ENCODE measurements at regions not wholly inside any gene's neighbourhood (a gene's known extent, or its start where the extent isn't known, plus 50 kb on each side); places are given as distances from the start of the nearest gene placed in this dataset.

DNA sequence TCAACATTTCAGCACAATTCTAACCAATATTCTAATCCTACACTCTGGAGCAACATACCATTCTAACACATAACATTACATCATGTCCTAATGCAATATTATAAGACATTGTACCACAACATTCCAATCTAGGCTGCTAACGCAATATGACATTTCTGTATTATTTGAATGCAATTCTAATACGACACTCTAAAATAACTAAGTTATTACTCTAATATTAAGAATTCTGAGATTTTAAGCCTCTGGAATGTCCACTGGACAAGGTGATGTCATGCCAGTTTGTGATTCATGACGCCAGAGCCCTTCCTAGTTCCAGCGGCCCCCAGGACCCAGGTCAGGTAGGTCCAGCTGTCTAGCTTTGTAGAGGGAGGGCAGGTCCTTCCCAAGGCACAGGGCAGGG lies 69.7 kb upstream of the SIRPA start:
- TF ChIP-seq POLR2AphosphoS5 (IDR thresholded peaks at IDR 0.05; ENCODE audit: borderline replicate concordance, low read depth, low read length) (no peak), EZH2 (IDR thresholded peaks at IDR 0.05) (no peak), FOXP2 (optimal IDR thresholded peaks at IDR 0.05; ENCODE audit: control extremely low read depth, extremely low read length, insufficient read depth) (no peak)

Data from SK-N-MC (cell line).